ENCODE measurements at regions not wholly inside any gene's neighbourhood (a gene's known extent, or its start where the extent isn't known, plus 50 kb on each side); places are given as distances from the start of the nearest gene placed in this dataset.

DNA sequence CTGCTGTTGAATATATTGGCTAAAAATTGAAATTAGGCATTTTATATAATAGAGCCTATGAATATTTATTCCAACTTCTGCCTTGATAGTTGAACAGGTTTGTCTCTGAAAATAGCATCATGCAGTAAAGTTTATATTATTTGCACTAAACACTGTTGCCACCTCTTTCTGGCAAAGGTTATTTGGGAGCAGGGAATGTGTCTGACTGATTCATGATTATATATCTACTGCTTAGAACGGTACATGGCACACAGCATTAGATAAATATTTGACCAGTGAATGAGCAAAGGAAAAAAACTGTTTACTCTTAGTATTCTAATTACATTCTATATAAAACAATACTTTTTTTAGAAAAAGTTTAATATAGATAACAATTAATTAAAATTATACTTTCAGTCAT is 123.1 kb upstream of the MGAT4C start:
- H3K4me3 ChIP-seq (ENCODE audit: low read length) = no peak overlapping the region
- no peak for DNase-seq (ENCODE audit: low read depth, low spot score)

DNA sequence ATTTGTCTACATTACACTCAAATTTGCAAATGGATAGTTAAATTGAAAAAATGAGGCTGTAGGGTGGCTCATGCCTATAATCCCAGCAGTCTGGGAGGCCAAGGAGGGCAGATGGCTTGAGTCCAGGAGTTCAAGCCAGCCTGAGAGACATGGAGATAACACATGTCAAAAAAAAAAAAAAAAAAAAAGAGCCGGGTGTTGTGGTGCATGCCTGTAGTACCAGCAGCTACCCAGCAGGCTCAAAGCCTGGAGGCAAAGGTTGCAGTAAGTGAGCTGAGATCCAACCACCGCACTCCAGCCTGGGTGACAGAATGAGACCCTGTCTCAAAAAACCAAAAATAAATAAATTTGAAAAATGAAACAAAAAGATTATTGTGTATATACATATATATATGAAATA is 119.9 kb upstream of the MGAT4C start:
- DNase-seq (ENCODE audit: low read depth, low spot score) = peak; percentile 9
- H3K4me3 ChIP-seq (ENCODE audit: low read length) = no peak overlapping the region

DNA sequence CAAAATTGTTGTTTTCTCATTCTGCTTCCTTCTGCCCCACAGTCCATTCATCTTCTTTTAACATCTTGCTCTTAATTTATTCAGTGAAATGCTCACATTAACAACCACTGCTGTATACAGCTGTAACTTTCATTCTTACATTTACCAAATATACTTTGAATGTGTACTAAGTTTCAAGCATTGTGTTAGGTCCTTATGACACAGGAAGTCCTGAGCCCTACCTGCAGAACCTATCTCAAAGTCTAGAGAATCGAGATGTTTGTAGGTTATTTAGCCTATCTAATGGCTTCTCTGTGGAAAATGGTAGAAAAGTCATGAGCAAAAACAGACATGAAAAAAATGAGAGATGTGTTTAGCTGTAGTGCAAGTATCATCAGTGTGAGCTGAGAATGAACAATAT is 117.6 kb upstream of the MGAT4C start:
- no peak overlapping the region for H3K4me3 ChIP-seq (ENCODE audit: low read length)

DNA sequence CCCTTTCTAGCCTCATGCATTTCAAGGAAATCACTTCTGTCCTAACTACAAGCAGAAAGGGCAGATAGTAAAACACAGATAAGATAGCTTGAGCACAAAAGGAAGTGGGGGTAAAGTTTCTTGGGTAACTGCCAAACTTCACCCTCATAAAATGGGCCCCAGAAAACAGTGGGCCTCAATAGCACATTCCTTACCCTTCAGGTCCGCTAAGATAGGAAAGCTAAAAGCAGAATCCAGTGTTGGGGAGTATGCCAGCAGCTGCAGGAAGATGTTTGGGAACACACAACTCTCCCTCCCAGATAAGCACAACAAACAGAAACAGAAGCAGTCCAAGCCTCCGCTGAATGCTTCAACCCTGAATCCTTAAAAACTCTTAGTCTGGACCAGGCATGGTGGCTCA is 110.9 kb upstream of the MGAT4C start:
- no peak for DNase-seq (ENCODE audit: low read depth, low spot score)
- no peak overlapping the region for H3K4me3 ChIP-seq (ENCODE audit: low read length)

More for the DNA sequence above, 117.6 kb upstream of the MGAT4C start:
- DNase-seq (ENCODE audit: low read depth, low spot score) = no peak

DNA sequence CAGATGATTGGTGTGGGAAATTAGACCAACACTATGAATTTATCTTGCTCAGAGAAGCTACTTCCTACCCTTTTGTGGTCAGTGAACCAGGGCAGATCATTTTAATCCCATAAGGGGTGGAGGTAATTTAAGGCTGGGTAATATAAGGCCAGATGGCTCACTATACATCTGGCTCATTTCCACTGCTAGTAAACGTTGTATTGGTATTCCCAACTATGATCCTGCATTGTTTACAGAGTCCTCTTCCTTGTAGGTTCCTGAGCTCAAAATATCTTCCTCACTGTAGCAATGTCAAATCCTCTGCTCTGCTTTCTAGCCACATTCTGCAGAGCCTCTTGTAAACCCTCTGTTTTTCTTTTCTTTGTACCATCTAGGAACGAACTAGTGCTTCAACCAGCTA is 93.0 kb upstream of the MGAT4C start:
- no peak overlapping the region for H3K4me3 ChIP-seq (ENCODE audit: low read length)
- no peak for DNase-seq (ENCODE audit: low read depth, low spot score)

DNA sequence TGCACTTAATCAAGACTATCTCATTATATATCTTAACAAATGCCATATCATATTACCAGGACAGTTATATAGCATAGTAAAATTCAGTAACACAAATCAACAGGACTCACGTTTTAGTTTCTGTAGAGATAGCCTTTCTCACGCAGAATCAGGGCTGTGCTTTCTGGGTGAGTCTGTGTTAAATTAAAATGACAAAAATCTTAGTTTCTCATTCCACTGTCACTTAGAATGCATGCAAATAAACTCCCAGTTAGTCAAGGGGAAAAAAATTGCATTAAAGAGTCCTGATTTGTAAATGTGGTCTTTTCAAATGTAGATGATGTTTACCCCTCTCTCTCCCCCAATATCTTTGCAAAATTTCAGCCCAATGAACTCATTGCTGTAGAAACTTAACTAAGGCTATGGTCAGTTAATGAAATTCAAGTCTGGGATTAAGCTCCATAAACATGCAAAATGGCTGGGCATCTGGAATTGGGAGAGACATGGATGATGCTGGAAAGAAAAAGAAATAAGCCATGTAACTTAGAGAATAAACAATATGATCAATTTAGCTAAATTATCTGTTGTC is 77.8 kb upstream of the MGAT4C start:
- no peak overlapping the region for H3K4me3 ChIP-seq (ENCODE audit: low read length)

DNA sequence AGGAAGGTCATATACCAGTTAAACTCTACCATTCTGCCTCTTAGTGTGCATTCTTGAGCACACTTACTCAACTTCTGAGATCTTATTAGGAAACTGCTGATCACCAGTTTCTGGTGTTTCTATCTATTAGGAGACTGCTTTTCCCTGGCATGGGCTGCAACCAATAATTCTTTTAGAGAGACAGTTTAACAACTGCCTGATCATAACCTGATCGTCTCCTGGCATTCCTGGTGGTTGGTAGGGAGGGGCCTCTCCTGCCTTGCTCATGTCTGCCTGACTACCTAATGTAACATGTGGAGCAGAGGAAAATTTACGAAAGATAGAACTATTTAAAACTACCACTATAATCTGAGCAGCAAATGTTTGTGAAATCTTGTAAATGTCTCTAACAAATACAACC is 75.3 kb upstream of the MGAT4C start:
- DNase-seq (ENCODE audit: low read depth, low spot score) = no peak

More for the DNA sequence above, 77.8 kb upstream of the MGAT4C start:
- DNase-seq (ENCODE audit: low read depth, low spot score) = no peak

DNA sequence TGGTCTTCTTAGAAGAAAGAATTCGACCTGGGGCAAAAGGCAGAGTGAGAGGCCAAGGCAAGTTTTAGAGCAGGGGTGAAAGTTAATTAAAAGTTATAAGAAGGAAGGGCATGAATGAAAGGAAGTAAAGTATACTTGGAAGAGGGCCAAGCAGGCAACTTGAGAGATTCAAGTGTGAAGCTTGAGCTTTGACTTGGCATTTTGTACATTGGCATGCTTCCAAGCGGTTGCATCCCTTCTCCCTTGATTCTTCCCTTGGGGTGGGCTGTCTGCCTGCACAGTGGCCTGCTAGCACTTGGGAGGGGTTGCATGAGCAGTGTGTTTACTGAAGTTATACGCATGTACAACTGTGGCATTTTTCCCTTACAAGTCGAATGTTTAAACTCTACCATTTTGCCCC is 74.8 kb upstream of the MGAT4C start:
- DNase-seq (ENCODE audit: low read depth, low spot score) = no peak
- H3K4me3 ChIP-seq (ENCODE audit: low read length) = no peak overlapping the region

More for the DNA sequence above, 75.3 kb upstream of the MGAT4C start:
- H3K4me3 ChIP-seq (ENCODE audit: low read length) = no peak overlapping the region

DNA sequence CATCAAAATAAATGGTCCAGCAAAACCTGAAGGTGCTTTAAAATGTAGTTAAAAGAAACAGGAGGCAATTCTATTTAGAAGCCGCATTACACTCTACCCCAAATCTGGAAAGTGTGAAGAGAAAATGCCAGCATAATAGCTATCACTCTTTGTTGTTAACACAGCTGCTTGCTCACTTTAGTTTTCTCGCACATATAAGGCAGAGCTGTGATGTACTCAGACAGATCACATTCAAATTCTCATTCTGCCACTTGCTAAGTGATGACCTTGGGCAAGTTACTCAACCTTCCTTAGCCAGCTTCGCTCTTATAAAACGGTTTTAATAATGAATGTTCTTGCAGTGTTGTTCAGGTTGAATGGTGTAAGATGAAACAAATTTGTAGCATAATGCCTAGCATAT is 56.0 kb upstream of the MGAT4C start:
- no peak overlapping the region for H3K4me3 ChIP-seq (ENCODE audit: low read length)
- no peak for DNase-seq (ENCODE audit: low read depth, low spot score)

Data from Jurkat, Clone E6-1 (cell line).